ENCODE measurements at regions not wholly inside any gene's neighbourhood (a gene's known extent, or its start where the extent isn't known, plus 50 kb on each side); places are given as distances from the start of the nearest gene placed in this dataset.

GRCh38 chr6:170030821-170031471 lies 259.9 kb downstream of the DLL1 start:
- H3K79me2 ChIP-seq: no peaks in the 10 kb centered on the region
- TF ChIP-seq EZH2phosphoT487 (IDR thresholded peaks at IDR 0.05; ENCODE audit: low read depth, severe bottlenecking, unreplicated experiment) (no peak), CTCF (IDR thresholded peaks at IDR 0.05; ENCODE audit: poor library complexity) (no peak), EZH2 (IDR thresholded peaks at IDR 0.05; ENCODE audit: borderline replicate concordance) (no peak)
- DNase-seq (ENCODE audit: low spot score): peak; percentile 53
- H3K4me2 ChIP-seq: peak overlapping the region; percentile 52
- 56% methylated on average over 15 of the region's 16 CpGs for WGBS (ENCODE audit: low lambda C conversion rate, missing lambda C conversion rate)
- H4K20me1 ChIP-seq (ENCODE audit: insufficient read depth, poor library complexity, severe bottlenecking): no peaks in the 10 kb centered on the region
- H3K4me3 ChIP-seq: no peak overlapping the region
- no peaks in the 10 kb centered on the region for H3K36me3 ChIP-seq (replicated peaks; ENCODE audit: insufficient read depth, low read depth)
- H3K27ac ChIP-seq: peak overlapping the region; percentile 81
- no peaks in the 10 kb centered on the region for H3K9me2 ChIP-seq (replicated peaks; ENCODE audit: insufficient read depth)
- H2AFZ ChIP-seq: no peak overlapping the region
- H3K4me1 ChIP-seq (ENCODE audit: insufficient read depth): peaks cover 26% of the 10 kb centered on the region
- H3K9me3 ChIP-seq (ENCODE audit: low read depth): no peaks in the 10 kb centered on the region
- no peaks in the 10 kb centered on the region for H3K27me3 ChIP-seq

GRCh38 chr6:170030284-170030815 lies 260.5 kb downstream of the DLL1 start:
- no peaks in the 10 kb centered on the region for H4K20me1 ChIP-seq (ENCODE audit: insufficient read depth, poor library complexity, severe bottlenecking)
- no peaks in the 10 kb centered on the region for H3K36me3 ChIP-seq (replicated peaks; ENCODE audit: insufficient read depth, low read depth)
- no peaks in the 10 kb centered on the region for H3K9me2 ChIP-seq (replicated peaks; ENCODE audit: insufficient read depth)
- no peak for DNase-seq (ENCODE audit: low spot score)
- H3K27me3 ChIP-seq: no peaks in the 10 kb centered on the region
- H3K4me1 ChIP-seq (ENCODE audit: insufficient read depth): peaks cover 30% of the 10 kb centered on the region
- H3K9me3 ChIP-seq (ENCODE audit: low read depth): no peaks in the 10 kb centered on the region
- H3K4me2 ChIP-seq: no peak overlapping the region
- no peak overlapping the region for H3K4me3 ChIP-seq
- no peaks in the 10 kb centered on the region for H3K79me2 ChIP-seq
- TF ChIP-seq CTCF (IDR thresholded peaks at IDR 0.05; ENCODE audit: poor library complexity) (no peak), EZH2 (IDR thresholded peaks at IDR 0.05; ENCODE audit: borderline replicate concordance) (no peak)
- H3K27ac ChIP-seq: peak overlapping the region; percentile 81
- H2AFZ ChIP-seq: no peak overlapping the region
- 91% methylated on average over 12 of the region's 12 CpGs for WGBS (ENCODE audit: low lambda C conversion rate, missing lambda C conversion rate)

GRCh38 chr6:170029416-170030283 lies 261.2 kb downstream of the DLL1 start:
- 89% methylated on average over 19 of the region's 23 CpGs for WGBS (ENCODE audit: low lambda C conversion rate, missing lambda C conversion rate)
- no peak for DNase-seq (ENCODE audit: low spot score)

More at GRCh38 chr6:170029416-170030283, 261.2 kb downstream of the DLL1 start:
- TF ChIP-seq EZH2phosphoT487 (IDR thresholded peaks at IDR 0.05; ENCODE audit: low read depth, severe bottlenecking, unreplicated experiment): no peak
- no peaks in the 10 kb centered on the region for H3K27me3 ChIP-seq
- H4K20me1 ChIP-seq (ENCODE audit: insufficient read depth, poor library complexity, severe bottlenecking): no peaks in the 10 kb centered on the region
- no peaks in the 10 kb centered on the region for H3K36me3 ChIP-seq (replicated peaks; ENCODE audit: insufficient read depth, low read depth)
- no peak overlapping the region for H3K4me3 ChIP-seq
- no peaks in the 10 kb centered on the region for H3K9me2 ChIP-seq (replicated peaks; ENCODE audit: insufficient read depth)
- peaks cover 34% of the 10 kb centered on the region for H3K4me1 ChIP-seq (ENCODE audit: insufficient read depth)
- no peak overlapping the region for H3K27ac ChIP-seq
- H3K79me2 ChIP-seq: no peaks in the 10 kb centered on the region
- no peak overlapping the region for H3K4me2 ChIP-seq
- H3K9me3 ChIP-seq (ENCODE audit: low read depth): no peaks in the 10 kb centered on the region
- H2AFZ ChIP-seq: no peak overlapping the region
